Hepatocyte (in vitro differentiated cells): ENCODE measurements at regions not wholly inside any gene's neighbourhood (a gene's known extent, or its start where the extent isn't known, plus 50 kb on each side); places are given as distances from the start of the nearest gene placed in this dataset.
"Not testable (repeated sequence)": the region's sequence is repeated elsewhere in the genome, so short reads cannot be mapped to it uniquely, and the experiment has no call there.

Source experiments
- EZH2 ChIP-seq: fragments of 200-600 bp; sonication (generic); IDR thresholded peaks from 2 replicates; pipeline ENCODE4 v1.6.1; 2016; ENCODE audit warnings: antibody characterized with exemption, mild to moderate bottlenecking, borderline replicate concordance
- EZH2phosphoT487 ChIP-seq: fragments of 200-600 bp; sonication (generic); IDR thresholded peaks from one replicate; pipeline ENCODE4 v1.6.1; 2018; ENCODE audit warnings: antibody characterized with exemption, mild to moderate bottlenecking, low read depth, moderate library complexity; ENCODE audit not compliant: unreplicated experiment, severe bottlenecking
- TF ChIP-seq, protein P1 (sequence below): fragments of 200-600 bp; sonication (generic); IDR thresholded peaks from 2 replicates; pipeline ENCODE4 v1.5.1; 2016; ENCODE audit warnings: antibody characterized with exemption, mild to moderate bottlenecking; ENCODE audit not compliant: poor library complexity

DNA sequence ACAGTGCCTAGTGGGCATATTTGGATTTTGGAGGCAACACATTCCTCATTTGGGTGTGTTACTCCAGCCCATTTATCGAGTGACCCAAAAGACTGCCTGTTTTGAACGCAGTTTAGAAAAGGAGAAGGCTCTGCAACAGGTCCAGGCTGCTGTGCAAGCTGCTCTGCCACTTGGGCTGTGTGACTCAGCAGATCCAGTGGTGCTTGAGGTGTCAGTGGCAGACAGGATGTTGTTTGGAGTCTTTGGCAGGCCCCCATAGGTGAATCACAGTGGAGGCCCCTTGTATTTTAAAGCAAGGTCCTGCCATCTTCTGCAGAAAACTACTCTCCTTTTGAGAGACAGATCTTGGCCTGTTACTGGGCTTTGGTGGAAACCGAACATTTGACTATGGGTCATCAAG, 104.0 kb downstream of the DNAJB9 start:
- TF ChIP-seq, protein P1, sequence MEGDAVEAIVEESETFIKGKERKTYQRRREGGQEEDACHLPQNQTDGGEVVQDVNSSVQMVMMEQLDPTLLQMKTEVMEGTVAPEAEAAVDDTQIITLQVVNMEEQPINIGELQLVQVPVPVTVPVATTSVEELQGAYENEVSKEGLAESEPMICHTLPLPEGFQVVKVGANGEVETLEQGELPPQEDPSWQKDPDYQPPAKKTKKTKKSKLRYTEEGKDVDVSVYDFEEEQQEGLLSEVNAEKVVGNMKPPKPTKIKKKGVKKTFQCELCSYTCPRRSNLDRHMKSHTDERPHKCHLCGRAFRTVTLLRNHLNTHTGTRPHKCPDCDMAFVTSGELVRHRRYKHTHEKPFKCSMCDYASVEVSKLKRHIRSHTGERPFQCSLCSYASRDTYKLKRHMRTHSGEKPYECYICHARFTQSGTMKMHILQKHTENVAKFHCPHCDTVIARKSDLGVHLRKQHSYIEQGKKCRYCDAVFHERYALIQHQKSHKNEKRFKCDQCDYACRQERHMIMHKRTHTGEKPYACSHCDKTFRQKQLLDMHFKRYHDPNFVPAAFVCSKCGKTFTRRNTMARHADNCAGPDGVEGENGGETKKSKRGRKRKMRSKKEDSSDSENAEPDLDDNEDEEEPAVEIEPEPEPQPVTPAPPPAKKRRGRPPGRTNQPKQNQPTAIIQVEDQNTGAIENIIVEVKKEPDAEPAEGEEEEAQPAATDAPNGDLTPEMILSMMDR: not testable (repeated sequence)
- not testable (repeated sequence) for TF ChIP-seq EZH2, EZH2phosphoT487
